ENCODE measurements at regions not wholly inside any gene's neighbourhood (a gene's known extent, or its start where the extent isn't known, plus 50 kb on each side); places are given as distances from the start of the nearest gene placed in this dataset.
A peak's percentile ranks its signal among the peaks of the same experiment; 100 is the strongest.

- no peak for DNase-seq (ENCODE audit: extremely low read depth, low read depth)
Observed at GRCh38 chr2:105573910-105574655, 170.6 kb upstream of the NCK2 start.

DNA sequence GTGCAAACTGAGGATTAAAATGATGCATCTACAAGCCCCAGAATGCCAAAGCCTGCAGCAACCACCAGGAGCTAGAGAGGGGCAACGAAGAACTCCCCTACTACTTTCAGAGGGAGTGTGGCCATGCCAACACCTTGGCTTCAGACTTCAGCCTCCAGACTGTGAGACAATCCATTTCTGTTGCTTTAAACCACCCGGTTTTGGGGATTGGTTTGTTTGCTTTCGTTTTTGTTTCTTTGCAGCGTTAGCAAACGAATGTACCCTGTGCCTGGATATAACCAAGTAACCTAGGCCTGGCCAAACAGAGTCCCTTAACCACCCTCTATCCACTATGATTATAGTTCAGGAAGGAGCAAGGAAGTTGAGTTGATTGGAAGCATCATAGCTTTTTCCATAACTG is 171.2 kb upstream of the NCK2 start:
- no peak for DNase-seq (ENCODE audit: extremely low read depth, low read depth)

- no peak for DNase-seq (ENCODE audit: extremely low read depth, low read depth)
Observed at GRCh38 chr2:105571445-105571987, 172.7 kb upstream of the FHL2 start.

- DNase-seq (ENCODE audit: extremely low read depth, low read depth) = no peak
Observed at GRCh38 chr2:105570757-105571156, 171.9 kb upstream of the FHL2 start.

DNA sequence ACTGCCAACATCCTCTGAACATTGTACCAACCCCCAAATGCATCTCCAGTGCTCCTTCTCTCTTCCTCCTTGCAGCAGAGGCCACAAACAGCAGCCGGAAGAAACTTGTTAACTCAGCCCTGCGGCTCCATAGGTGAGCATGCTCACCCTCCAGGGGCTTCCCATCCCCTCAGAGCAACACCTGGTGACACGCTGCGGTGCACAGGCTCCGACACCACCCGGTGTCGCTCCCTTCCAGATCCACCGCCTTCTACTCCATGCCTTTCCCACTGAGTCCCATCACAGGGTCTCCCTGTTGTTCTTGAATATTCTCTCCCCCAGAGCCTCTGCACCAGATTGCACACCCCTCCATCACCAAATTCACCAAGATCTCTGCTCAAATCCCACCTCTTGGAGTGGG is 171.5 kb upstream of the FHL2 start:
- no peak for DNase-seq (ENCODE audit: extremely low read depth, low read depth)

DNA sequence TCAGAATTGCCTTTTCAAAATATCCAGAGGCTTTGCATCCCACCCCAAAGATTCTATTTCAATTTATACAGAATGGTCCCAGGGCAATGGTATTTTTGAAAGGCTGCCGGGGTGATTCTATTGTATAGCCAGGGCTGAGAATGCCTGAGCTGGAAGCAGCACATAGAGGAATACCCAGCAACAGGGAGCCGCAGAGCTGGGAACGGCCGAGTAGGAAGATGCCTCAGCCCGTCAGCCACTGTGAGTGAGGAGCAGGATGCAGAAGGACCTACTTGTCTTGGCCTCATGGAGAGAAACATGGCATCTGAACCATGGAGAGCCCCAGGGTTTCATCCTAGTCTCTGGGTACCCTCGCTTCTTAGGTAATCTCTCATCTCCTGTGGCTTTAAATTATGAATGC is 170.8 kb upstream of the FHL2 start:
- DNase-seq (ENCODE audit: extremely low read depth, low read depth) = no peak

GRCh38 chr2:105567996-105568494 is 169.2 kb upstream of the FHL2 start:
- no peak for DNase-seq (ENCODE audit: extremely low read depth, low read depth)

DNA sequence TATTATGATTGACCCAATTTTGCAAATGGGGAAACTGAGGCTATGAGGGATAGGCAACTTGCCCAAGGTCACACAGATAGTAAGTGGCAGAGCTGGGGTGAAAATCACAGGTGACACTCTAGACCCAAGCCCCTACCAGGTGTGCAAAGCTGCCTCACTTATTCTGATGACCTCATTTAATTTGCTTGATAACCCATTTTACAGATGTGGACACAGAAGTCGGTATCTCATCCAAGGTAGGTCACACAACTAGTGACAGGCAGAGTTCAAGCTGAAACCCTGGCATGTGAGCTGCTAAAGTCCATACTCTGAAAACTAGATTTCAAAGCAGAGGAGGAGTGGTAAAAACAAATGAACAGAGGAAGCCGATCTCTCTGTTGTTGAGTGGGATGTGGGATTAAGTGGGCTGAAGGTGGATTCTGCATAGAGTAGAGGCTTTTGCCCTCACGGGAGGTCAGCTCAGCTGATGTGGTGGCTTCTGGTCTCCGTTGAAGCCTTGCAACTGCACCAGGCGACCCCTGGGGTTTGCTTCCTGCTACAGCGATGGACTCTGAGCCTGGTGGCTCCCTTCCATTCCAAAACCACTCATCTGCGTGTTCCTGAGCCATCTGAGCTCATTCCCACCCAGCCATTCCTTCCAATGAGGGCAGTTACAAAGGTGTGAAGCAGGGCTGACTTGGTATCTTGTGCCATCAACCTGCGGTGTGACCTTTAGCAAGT is 164.3 kb upstream of the FHL2 start:
- DNase-seq (ENCODE audit: extremely low read depth, low read depth) = no peak

GRCh38 chr2:105561401-105561800 is 162.6 kb upstream of the FHL2 start:
- no peak for DNase-seq (ENCODE audit: extremely low read depth, low read depth)

- no peak for DNase-seq (ENCODE audit: extremely low read depth, low read depth)
Observed at GRCh38 chr2:105560157-105560556, 161.3 kb upstream of the FHL2 start.

DNA sequence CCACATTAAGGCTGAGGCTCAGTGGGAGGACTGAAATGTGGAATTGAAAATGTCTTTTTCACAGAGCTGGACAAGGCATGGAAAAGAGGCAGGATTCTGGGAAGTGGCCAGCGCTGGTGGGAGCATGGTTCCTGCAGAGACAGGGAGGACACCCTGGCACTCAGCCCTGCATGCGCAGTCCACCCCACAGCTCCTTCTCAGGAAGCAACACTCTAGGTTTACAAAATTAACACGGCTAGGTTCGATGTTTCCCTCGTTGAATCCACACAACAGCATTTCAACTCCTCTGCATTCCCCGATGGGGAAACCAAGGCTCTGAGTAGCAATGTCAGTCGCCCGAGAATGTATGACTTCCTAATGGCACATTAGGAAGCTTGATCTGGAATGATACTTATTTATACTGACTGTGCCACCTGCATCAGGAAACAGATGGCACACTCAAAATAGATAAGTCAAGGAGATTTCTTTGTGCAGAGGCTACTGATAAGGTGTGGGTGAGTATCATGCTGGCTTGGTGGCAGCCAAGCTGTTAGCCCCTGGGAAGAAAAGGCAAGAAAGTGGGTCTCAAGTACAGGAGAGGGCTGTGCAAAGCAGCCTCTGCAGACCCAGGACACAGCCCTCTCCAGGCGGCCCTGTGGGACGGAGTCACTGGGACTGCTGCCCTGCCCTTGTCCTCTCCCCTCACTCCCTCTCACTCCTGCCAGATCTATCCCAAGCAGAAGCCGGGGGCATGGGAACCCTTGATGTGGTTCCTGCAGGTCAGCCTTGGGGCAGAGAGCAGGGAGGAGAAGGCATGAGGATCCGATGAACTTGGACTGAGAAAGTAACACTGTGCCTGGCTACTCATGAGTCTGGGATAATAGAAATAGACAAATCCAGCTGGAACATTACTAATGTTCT is 158.4 kb upstream of the FHL2 start:
- DNase-seq (ENCODE audit: extremely low read depth, low read depth) = no peak

- no peak for DNase-seq (ENCODE audit: extremely low read depth, low read depth)
Observed at GRCh38 chr2:105556366-105556765, 157.5 kb upstream of the FHL2 start.

DNA sequence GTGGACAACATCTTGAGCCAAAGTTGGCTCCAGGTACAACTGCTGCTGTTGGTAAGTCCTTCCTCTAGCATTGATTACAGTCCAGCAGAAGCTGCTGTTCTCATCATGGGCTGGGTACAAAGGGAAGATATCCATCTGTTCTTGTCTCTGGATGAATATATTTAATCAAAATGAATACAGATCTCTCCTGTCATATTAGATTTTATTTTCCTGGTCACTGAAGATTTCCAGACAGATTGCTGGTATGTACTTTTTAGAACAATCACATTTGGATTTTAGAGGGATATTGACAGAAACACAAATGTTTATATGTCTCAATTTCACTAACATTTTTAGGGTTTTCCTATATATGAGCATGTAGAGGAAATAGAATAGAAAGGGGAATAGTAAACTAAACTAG is 155.4 kb upstream of the FHL2 start:
- no peak for DNase-seq (ENCODE audit: extremely low read depth, low read depth)

- DNase-seq (ENCODE audit: extremely low read depth, low read depth) = no peak
Observed at GRCh38 chr2:105553538-105554196, 154.8 kb upstream of the FHL2 start.

DNA sequence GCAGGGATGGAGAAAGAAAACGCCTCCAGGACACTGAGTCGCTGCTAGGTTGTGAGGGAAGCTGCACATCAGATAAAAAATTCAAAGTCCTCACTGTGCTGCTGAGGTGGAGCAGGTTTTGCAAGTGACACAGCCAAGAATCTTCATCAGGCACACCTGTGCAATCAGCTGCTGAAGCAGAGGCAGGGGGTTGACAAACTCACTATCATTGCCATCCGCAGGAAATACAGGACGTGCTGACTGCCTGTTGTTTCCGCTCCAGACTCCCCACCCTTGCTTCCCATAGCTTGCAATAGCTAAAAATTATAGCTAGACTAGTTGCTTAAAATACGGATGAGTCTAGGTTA is 147.8 kb upstream of the FHL2 start:
- DNase-seq (ENCODE audit: extremely low read depth, low read depth) = no peak

- DNase-seq (ENCODE audit: extremely low read depth, low read depth) = peak; percentile 61
Observed at GRCh38 chr2:105545730-105546627, 147.1 kb upstream of the FHL2 start.

GRCh38 chr2:105544591-105545377 is 145.9 kb upstream of the FHL2 start:
- no peak for DNase-seq (ENCODE audit: extremely low read depth, low read depth)

- DNase-seq (ENCODE audit: extremely low read depth, low read depth) = no peak
Observed at GRCh38 chr2:105541189-105542050, 142.6 kb upstream of the FHL2 start.

Measured in NCI-H460 (cell line).